ENCODE measurements at regions not wholly inside any gene's neighbourhood (a gene's known extent, or its start where the extent isn't known, plus 50 kb on each side); places are given as distances from the start of the nearest gene placed in this dataset.

DNA sequence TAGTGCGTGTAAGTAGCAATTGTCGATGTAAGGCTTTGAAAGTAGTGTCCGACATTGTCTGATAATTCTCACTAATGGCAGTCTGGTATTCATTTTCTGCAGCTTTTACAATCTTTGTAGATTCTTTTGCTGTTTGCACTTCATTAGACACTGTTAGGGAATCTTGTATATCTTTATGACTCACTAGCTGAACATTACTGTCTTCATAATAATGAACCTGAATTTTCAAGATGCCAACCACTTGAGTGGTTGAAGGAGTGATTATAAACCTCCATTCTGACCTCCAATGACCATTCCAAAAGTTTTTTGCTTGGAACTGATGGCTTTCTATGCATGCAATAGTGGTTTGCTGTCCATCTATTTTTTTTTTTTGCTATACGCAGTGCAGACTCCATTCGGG is 76.4 kb upstream of the MFGE8 start:
- TF ChIP-seq SUZ12 (IDR thresholded peaks at IDR 0.05; ENCODE audit: extremely low read depth, insufficient read depth, insufficient read length) (no peak), YY1 (IDR thresholded peaks at IDR 0.05; ENCODE audit: insufficient read depth, insufficient read length) (no peak)
